ENCODE measurements at regions not wholly inside any gene's neighbourhood (a gene's known extent, or its start where the extent isn't known, plus 50 kb on each side); places are given as distances from the start of the nearest gene placed in this dataset.

- Histone ChIP-seq H3K4me3 (replicated peaks in 1 of 3; ENCODE audit: insufficient read depth in 1 of 3, low read depth in 2 of 3, low read length in 3 of 3) (no peak overlapping the region), H3K9me3 (ENCODE audit: low read length) (peaks cover 7% of the 10 kb centered on the region; the same call in 1 of the 2 replicates), H3K79me2 (ENCODE audit: insufficient read depth, low read length) (no peaks in the 10 kb centered on the region), H3K27ac (ENCODE audit: extremely low read length, insufficient read depth, low read length) (no peak overlapping the region), H3K36me3 (replicated peaks in 1 of 2; ENCODE audit: control insufficient read depth in 1 of 2, insufficient read depth in 2 of 2, low read length in 2 of 2) (no peaks in the 10 kb centered on the region), H3K4me2 (ENCODE audit: low read depth, low read length) (no peak overlapping the region), H3K27me3 (ENCODE audit: control insufficient read depth in 1 of 2, insufficient read depth in 2 of 2, low read length in 2 of 2) (no peaks in the 10 kb centered on the region), H4K20me1 (ENCODE audit: insufficient read depth, low read length) (no peaks in the 10 kb centered on the region), H3K4me1 (ENCODE audit: insufficient read depth, low read length) (no peaks in the 10 kb centered on the region), H3K9ac (ENCODE audit: insufficient read depth, low read depth, low read length) (no peak overlapping the region), H2AFZ (ENCODE audit: low read length) (no peak overlapping the region)
- in situ Hi-C loops (cut with HindIII; ENCODE audit: extremely low pct_ligation_motif_present, low pct_unique_long_range_greater_than_20kb) (no loop called here), intact Hi-C loops (cut with micrococcal nuclease; ENCODE audit: unreplicated experiment) (no loop called here)
- CTCF ChIA-PET (ENCODE audit: low intra/inter-chr PET ratio, low total read pairs): no interaction called here
- no peak for TF ChIP-seq ZNF605 (CRISPR knock-in tag; IDR thresholded peaks at IDR 0.05)
- TF ChIP-seq ZNF564 (CRISPR knock-in tag; IDR thresholded peaks at IDR 0.05): peak; percentile 98
- no peak for TF ChIP-seq ZEB1 (IDR thresholded peaks at IDR 0.05; ENCODE audit: insufficient replicate concordance, low read depth)
- no peak for TF ChIP-seq ZNF282 (IDR thresholded peaks at IDR 0.05; ENCODE audit: partially characterized antibody)
- DNase-seq (ENCODE audit: low spot score): no peak
- BruUV-seq (replicated peaks): no TSS peak
- no peak for ATAC-seq
- WGBS (ENCODE audit: low lambda C conversion rate): 0% methylated on average over 1 of the region's 1 CpG
- POLR2A ChIA-PET: no interaction called here
- FAIRE-seq: no peak
Observed at GRCh38 chr6:153781306-153781705, 257.7 kb upstream of the OPRM1 start.

- ChIA-PET CTCF (ENCODE audit: low intra/inter-chr PET ratio, low total read pairs) (no interaction called here), POLR2A (no interaction called here)
- no peak for ATAC-seq
- Histone ChIP-seq H2AFZ (ENCODE audit: low read length) (no peak overlapping the region), H3K4me3 (replicated peaks in 1 of 3; ENCODE audit: insufficient read depth in 1 of 3, low read depth in 2 of 3, low read length in 3 of 3) (no peak overlapping the region), H3K36me3 (replicated peaks in 1 of 2; ENCODE audit: control insufficient read depth in 1 of 2, insufficient read depth in 2 of 2, low read length in 2 of 2) (no peaks in the 10 kb centered on the region), H3K79me2 (ENCODE audit: insufficient read depth, low read length) (no peaks in the 10 kb centered on the region), H3K27me3 (ENCODE audit: control insufficient read depth in 1 of 2, insufficient read depth in 2 of 2, low read length in 2 of 2) (no peaks in the 10 kb centered on the region), H3K4me2 (ENCODE audit: low read depth, low read length) (no peak overlapping the region), H3K9me3 (ENCODE audit: low read length) (peaks cover 7% of the 10 kb centered on the region; the same call in 1 of the 2 replicates), H3K4me1 (ENCODE audit: insufficient read depth, low read length) (no peaks in the 10 kb centered on the region), H3K27ac (ENCODE audit: extremely low read length, insufficient read depth, low read length) (no peak overlapping the region), H3K9ac (ENCODE audit: insufficient read depth, low read depth, low read length) (no peak overlapping the region), H4K20me1 (ENCODE audit: insufficient read depth, low read length) (no peaks in the 10 kb centered on the region)
- intact Hi-C loops (cut with micrococcal nuclease; ENCODE audit: unreplicated experiment) (no loop called here), in situ Hi-C loops (cut with HindIII; ENCODE audit: extremely low pct_ligation_motif_present, low pct_unique_long_range_greater_than_20kb) (no loop called here)
- WGBS (ENCODE audit: low lambda C conversion rate): 0% methylated on average over 1 of the region's 1 CpG
- no peak for DNase-seq (ENCODE audit: low spot score)
- no peak for TF ChIP-seq ZNF552 (CRISPR knock-in tag; IDR thresholded peaks at IDR 0.05; ENCODE audit: borderline replicate concordance)
- no peak for TF ChIP-seq RELA (CRISPR knock-in tag; IDR thresholded peaks at IDR 0.05)
- no peak for TF ChIP-seq ZNF850 (CRISPR knock-in tag; conservative IDR thresholded peaks at IDR 0.05)
- peak; percentile 52; the same call in 1 of the 2 replicates for TF ChIP-seq MAFF (IDR thresholded peaks at IDR 0.05; ENCODE audit: low read depth, low read length)
- TF ChIP-seq ZFY (CRISPR knock-in tag; IDR thresholded peaks at IDR 0.05): no peak
- TF ChIP-seq ZNF207 (IDR thresholded peaks at IDR 0.05; ENCODE audit: borderline replicate concordance): no peak
- no peak for TF ChIP-seq ZNF703 (CRISPR knock-in tag; IDR thresholded peaks at IDR 0.05; ENCODE audit: borderline replicate concordance)
- no peak for TF ChIP-seq TEAD2 (CRISPR knock-in tag; IDR thresholded peaks at IDR 0.05)
- no peak for TF ChIP-seq ZFP36 (IDR thresholded peaks at IDR 0.05; ENCODE audit: borderline replicate concordance, low read depth, low read length, partially characterized antibody)
- peak; percentile 67 to 72 for TF ChIP-seq MAFK (conservative IDR thresholded peaks at IDR 0.05 in 1 of 2, IDR thresholded peaks at IDR 0.05 in 1 of 2; ENCODE audit: low read length in 2 of 2)
- TF ChIP-seq DPF2 (CRISPR knock-in tag; IDR thresholded peaks at IDR 0.05; ENCODE audit: borderline replicate concordance, low read depth): no peak
- no peak for TF ChIP-seq CREB1 (IDR thresholded peaks at IDR 0.05)
- no peak for TF ChIP-seq CREB1 (CRISPR knock-in tag; IDR thresholded peaks at IDR 0.05)
- no peak for TF ChIP-seq TFAP4 (IDR thresholded peaks at IDR 0.05; ENCODE audit: borderline replicate concordance, low read depth)
- no peak for FAIRE-seq
- BruUV-seq (replicated peaks): no TSS peak
Observed at GRCh38 chr6:153780011-153780410, 259.0 kb upstream of the OPRM1 start.
